Loucy (cell line): ENCODE measurements at regions not wholly inside any gene's neighbourhood (a gene's known extent, or its start where the extent isn't known, plus 50 kb on each side); places are given as distances from the start of the nearest gene placed in this dataset.

ENCODE experiments used
- H2AFZ ChIP-seq: fragments of 200-600 bp; sonication (generic); 2 replicates; pipeline ENCODE4 v1.6.0; 2016; ENCODE audit warnings: antibody characterized with exemption, mild to moderate bottlenecking, low read length, moderate library complexity
- H3F3A ChIP-seq: fragments of 200-600 bp; 2 replicates; pipeline ENCODE4 v1.6.0; 2016; ENCODE audit warnings: antibody characterized with exemption, low read depth, mild to moderate bottlenecking
- H3K27me3 ChIP-seq: fragments of 200-600 bp; sonication (generic); 2 replicates; pipeline ENCODE4 v1.6.1; 2014; ENCODE audit warnings: low read length, mild to moderate bottlenecking; ENCODE audit not compliant: insufficient read depth, poor library complexity, severe bottlenecking
- H3K36me3 ChIP-seq: fragments of 200-600 bp; sonication (generic); 2 replicates; pipeline ENCODE4 v1.6.1; 2016; ENCODE audit warnings: low read length; ENCODE audit not compliant: insufficient read depth
- H3K4me1 ChIP-seq: fragments of 200-600 bp; sonication (generic); 2 replicates; pipeline ENCODE4 v1.5.1; 2014; ENCODE audit warnings: low read length, mild to moderate bottlenecking; ENCODE audit not compliant: insufficient read depth, poor library complexity, severe bottlenecking
- H3K4me2 ChIP-seq: fragments of 200-600 bp; sonication (generic); 2 replicates; pipeline ENCODE4 v1.6.0; 2014; ENCODE audit warnings: antibody characterized with exemption, low read length, low read depth, mild to moderate bottlenecking; ENCODE audit not compliant: poor library complexity, severe bottlenecking
- H3K4me3 ChIP-seq: fragments of 200-600 bp; sonication (generic); 2 replicates; pipeline ENCODE4 v1.5.1; 2014; ENCODE audit warnings: low read length, mild to moderate bottlenecking, mixed read lengths; ENCODE audit not compliant: poor library complexity, severe bottlenecking
- H3K79me2 ChIP-seq: fragments of 200-600 bp; sonication (generic); 2 replicates; pipeline ENCODE4 v1.6.1; 2014; ENCODE audit warnings: low read length; ENCODE audit not compliant: insufficient read depth
- H3K9ac ChIP-seq: fragments of 200-600 bp; sonication (generic); 2 replicates; pipeline ENCODE4 v1.6.0; 2014; ENCODE audit warnings: mild to moderate bottlenecking, low read depth, low read length, moderate library complexity; ENCODE audit not compliant: poor library complexity, severe bottlenecking
- H3K9me2 ChIP-seq: fragments of 200-600 bp; sonication (generic); replicated peaks from 2 replicates; pipeline ENCODE4 v1.6.1; 2016; ENCODE audit warnings: low read depth, low read length, mixed read lengths
- H3K9me3 ChIP-seq: fragments of 200-600 bp; sonication (generic); 2 replicates; pipeline ENCODE4 v1.6.1; 2014; ENCODE audit warnings: mild to moderate bottlenecking, antibody characterized with exemption, low read length, low read depth; ENCODE audit not compliant: insufficient read depth
- H4K20me1 ChIP-seq: fragments of 200-600 bp; sonication (generic); 2 replicates; pipeline ENCODE4 v1.6.0; 2014; ENCODE audit warnings: antibody characterized with exemption, low read length, mild to moderate bottlenecking; ENCODE audit not compliant: insufficient read depth, poor library complexity, severe bottlenecking
- CTCF ChIP-seq: fragments of 200-600 bp; sonication (generic); conservative IDR thresholded peaks from 2 replicates; pipeline ENCODE4 v1.5.1; 2014; ENCODE audit warnings: mild to moderate bottlenecking, antibody characterized with exemption, low read length
- EZH2phosphoT487 ChIP-seq: fragments of 200-600 bp; IDR thresholded peaks from 2 replicates; pipeline ENCODE4 v1.6.1; 2018; ENCODE audit warnings: antibody characterized with exemption, mild to moderate bottlenecking, moderate library complexity, borderline replicate concordance

GRCh38 chr6:170073846-170074245 is 217.0 kb downstream of the DLL1 start:
- no peak overlapping the region for H2AFZ ChIP-seq
- no peaks in the 10 kb centered on the region for H4K20me1 ChIP-seq
- H3K79me2 ChIP-seq, result no peaks in the 10 kb centered on the region

GRCh38 chr6:170072246-170072645 is 218.6 kb downstream of the DLL1 start:
- Histone ChIP-seq H3K9me3 (peaks cover 20% of the 10 kb centered on the region), H3K4me1 (no peaks in the 10 kb centered on the region), H4K20me1 (no peaks in the 10 kb centered on the region), H2AFZ (no peak overlapping the region), H3K27me3 (no peaks in the 10 kb centered on the region), H3K79me2 (no peaks in the 10 kb centered on the region), H3K9ac (no peak overlapping the region), H3F3A (no peaks in the 10 kb centered on the region), H3K4me3 (no peak overlapping the region), H3K36me3 (no peaks in the 10 kb centered on the region), H3K4me2 (no peak overlapping the region), H3K9me2 (no peaks in the 10 kb centered on the region)
- no peak for TF ChIP-seq EZH2phosphoT487
- TF ChIP-seq CTCF, result no peak

More at GRCh38 chr6:170073846-170074245, 217.0 kb downstream of the DLL1 start:
- Histone ChIP-seq H3K36me3 (no peaks in the 10 kb centered on the region), H3K4me2 (no peak overlapping the region), H3K27me3 (no peaks in the 10 kb centered on the region), H3K9me2 (no peaks in the 10 kb centered on the region), H3K4me1 (no peaks in the 10 kb centered on the region), H3K9ac (no peak overlapping the region), H3F3A (no peaks in the 10 kb centered on the region), H3K9me3 (peaks cover 9% of the 10 kb centered on the region), H3K4me3 (no peak overlapping the region)
- TF ChIP-seq EZH2phosphoT487 (no peak), CTCF (no peak)

GRCh38 chr6:170069611-170070010 is 221.3 kb downstream of the DLL1 start:
- no peak for TF ChIP-seq CTCF
- TF ChIP-seq EZH2phosphoT487, result no peak
- Histone ChIP-seq H3K9me3 (peaks cover 27% of the 10 kb centered on the region), H3K9me2 (no peaks in the 10 kb centered on the region), H3K79me2 (no peaks in the 10 kb centered on the region), H3K27me3 (no peaks in the 10 kb centered on the region), H3K4me1 (no peaks in the 10 kb centered on the region), H4K20me1 (no peaks in the 10 kb centered on the region), H3K4me2 (no peak overlapping the region), H3K4me3 (no peak overlapping the region), H3F3A (no peaks in the 10 kb centered on the region), H3K9ac (no peak overlapping the region), H2AFZ (no peak overlapping the region), H3K36me3 (no peaks in the 10 kb centered on the region)
